SK-N-MC (cell line): ENCODE measurements at regions not wholly inside any gene's neighbourhood (a gene's known extent, or its start where the extent isn't known, plus 50 kb on each side); places are given as distances from the start of the nearest gene placed in this dataset.

Experiments used
- EZH2 ChIP-seq: fragments of 200-600 bp; sonication (generic); IDR thresholded peaks from one replicate; pipeline ENCODE4 v1.6.1; 2017; ENCODE audit warnings: antibody characterized with exemption
- FOXP2 ChIP-seq: optimal IDR thresholded peaks from 2 replicates; pipeline ENCODE3; 2011; ENCODE audit warnings: mild to moderate bottlenecking, moderate library complexity; ENCODE audit not compliant: insufficient read depth; ENCODE audit errors: extremely low read length, control extremely low read depth
- POLR2AphosphoS5 ChIP-seq: IDR thresholded peaks from 2 replicates; pipeline ENCODE4 v1.6.1; 2012; ENCODE audit warnings: mild to moderate bottlenecking, low read depth, low read length, borderline replicate concordance

DNA sequence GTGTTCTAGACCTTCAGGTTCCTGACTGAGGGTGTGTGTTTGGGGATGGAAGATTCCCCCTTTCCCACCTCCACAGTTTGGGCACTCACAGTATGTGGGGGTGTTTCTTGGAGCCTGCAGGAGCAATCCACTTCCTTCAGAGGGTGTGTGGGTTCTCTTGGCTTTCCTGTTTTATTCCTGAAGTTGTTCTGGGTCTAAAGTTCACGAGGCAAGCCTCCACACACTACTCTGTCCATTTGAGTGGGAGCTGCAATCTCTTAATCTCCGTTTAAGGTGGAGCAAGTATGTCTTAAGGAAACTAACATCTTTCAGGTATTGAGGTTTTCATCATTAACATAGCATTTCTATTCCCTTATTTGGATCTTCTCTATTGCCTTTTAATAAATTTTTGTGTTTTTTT, 141.8 kb downstream of the TENT5C start:
- TF ChIP-seq EZH2 (no peak), POLR2AphosphoS5 (no peak), FOXP2 (no peak)
